HUES6 (cell line): ENCODE measurements at regions not wholly inside any gene's neighbourhood (a gene's known extent, or its start where the extent isn't known, plus 50 kb on each side); places are given as distances from the start of the nearest gene placed in this dataset.

Experiments
- H3K27ac ChIP-seq: 2 replicates; pipeline ENCODE4 v1.7.0; 2013; ENCODE audit warnings: low read depth, mild to moderate bottlenecking, low read length, inconsistent platforms
- H3K27me3 ChIP-seq: 2 replicates; pipeline ENCODE4 v1.6.1; 2013; ENCODE audit warnings: low read length; ENCODE audit not compliant: control insufficient read depth, insufficient read depth
- H3K36me3 ChIP-seq: 2 replicates; pipeline ENCODE4 v1.6.1; 2013; ENCODE audit warnings: low read length; ENCODE audit not compliant: control insufficient read depth, insufficient read depth
- H3K4me1 ChIP-seq: 2 replicates; pipeline ENCODE4 v1.6.1; 2013; ENCODE audit warnings: low read length; ENCODE audit not compliant: control insufficient read depth, insufficient read depth
- H3K4me3 ChIP-seq: 2 replicates; pipeline ENCODE4 v1.5.1; 2013; ENCODE audit warnings: low read depth, low read length
- H3K9ac ChIP-seq: one replicate; pipeline ENCODE4 v1.6.1; 2013; ENCODE audit warnings: mild to moderate bottlenecking, low read length
- H3K9me3 ChIP-seq: 2 replicates; pipeline ENCODE4 v1.6.1; 2013; ENCODE audit warnings: low read depth, low read length; ENCODE audit not compliant: control insufficient read depth, insufficient read depth

GRCh38 chr4:144463896-144464295, 182.1 kb upstream of the HHIP start:
- Histone ChIP-seq H3K4me1 (no peaks in the 10 kb centered on the region), H3K27ac (no peak overlapping the region), H3K9me3 (no peaks in the 10 kb centered on the region), H3K9ac (no peak overlapping the region), H3K4me3 (no peak overlapping the region), H3K36me3 (no peaks in the 10 kb centered on the region), H3K27me3 (no peaks in the 10 kb centered on the region)

- Histone ChIP-seq H3K4me1 (no peaks in the 10 kb centered on the region), H3K27ac (no peak overlapping the region), H3K9me3 (no peaks in the 10 kb centered on the region), H3K27me3 (no peaks in the 10 kb centered on the region), H3K4me3 (no peak overlapping the region), H3K36me3 (no peaks in the 10 kb centered on the region), H3K9ac (no peak overlapping the region)
Observed at GRCh38 chr4:144465546-144465945, 180.4 kb upstream of the HHIP start.

- no peak overlapping the region for H3K4me3 ChIP-seq
- H3K27ac ChIP-seq: no peak overlapping the region
- H3K9ac ChIP-seq: no peak overlapping the region
- no peaks in the 10 kb centered on the region for H3K36me3 ChIP-seq
- peaks cover 3% of the 10 kb centered on the region; the same call in 1 of the 2 replicates for H3K9me3 ChIP-seq
- no peaks in the 10 kb centered on the region for H3K27me3 ChIP-seq
- H3K4me1 ChIP-seq: no peaks in the 10 kb centered on the region
Observed at GRCh38 chr4:144480068-144480467, 165.9 kb upstream of the HHIP start.

GRCh38 chr4:144489831-144490230, 156.1 kb upstream of the HHIP start:
- Histone ChIP-seq H3K27me3 (no peaks in the 10 kb centered on the region), H3K9me3 (no peaks in the 10 kb centered on the region), H3K4me3 (no peak overlapping the region), H3K36me3 (no peaks in the 10 kb centered on the region), H3K4me1 (no peaks in the 10 kb centered on the region), H3K27ac (no peak overlapping the region), H3K9ac (no peak overlapping the region)

GRCh38 chr4:144494280-144494679, 151.7 kb upstream of the HHIP start:
- no peak overlapping the region for H3K4me3 ChIP-seq
- H3K4me1 ChIP-seq: no peaks in the 10 kb centered on the region
- H3K27me3 ChIP-seq: no peaks in the 10 kb centered on the region
- H3K27ac ChIP-seq: no peak overlapping the region
- H3K9me3 ChIP-seq: no peaks in the 10 kb centered on the region
- H3K9ac ChIP-seq: no peak overlapping the region
- H3K36me3 ChIP-seq: no peaks in the 10 kb centered on the region

- Histone ChIP-seq H3K4me3 (no peak overlapping the region), H3K9me3 (no peaks in the 10 kb centered on the region; the same call in 1 of the 2 replicates), H3K36me3 (no peaks in the 10 kb centered on the region), H3K27ac (no peak overlapping the region), H3K27me3 (no peaks in the 10 kb centered on the region), H3K9ac (no peak overlapping the region), H3K4me1 (no peaks in the 10 kb centered on the region)
Observed at GRCh38 chr4:144495944-144496343, 150.0 kb upstream of the HHIP start.

GRCh38 chr4:144499777-144500176, 146.2 kb upstream of the HHIP start:
- Histone ChIP-seq H3K4me1 (no peaks in the 10 kb centered on the region), H3K9me3 (no peaks in the 10 kb centered on the region; the same call in 1 of the 2 replicates), H3K9ac (no peak overlapping the region), H3K27ac (no peak overlapping the region), H3K36me3 (no peaks in the 10 kb centered on the region), H3K27me3 (no peaks in the 10 kb centered on the region), H3K4me3 (no peak overlapping the region)

- Histone ChIP-seq H3K9me3 (no peaks in the 10 kb centered on the region; the same call in 1 of the 2 replicates), H3K27ac (no peak overlapping the region), H3K4me3 (no peak overlapping the region), H3K9ac (no peak overlapping the region), H3K4me1 (no peaks in the 10 kb centered on the region), H3K36me3 (no peaks in the 10 kb centered on the region), H3K27me3 (no peaks in the 10 kb centered on the region)
Observed at GRCh38 chr4:144501231-144501780, 144.7 kb upstream of the HHIP start.

- Histone ChIP-seq H3K4me1 (0 out of 2 replicates have a peak, but pooled peaks cover 5% of the 10 kb centered on the region), H3K4me3 (no peak overlapping the region), H3K27me3 (no peaks in the 10 kb centered on the region), H3K36me3 (no peaks in the 10 kb centered on the region), H3K27ac (no peak overlapping the region), H3K9ac (no peak overlapping the region), H3K9me3 (no peaks in the 10 kb centered on the region; the same call in 1 of the 2 replicates)
Observed at GRCh38 chr4:144504883-144505282, 141.1 kb upstream of the HHIP start.

- Histone ChIP-seq H3K4me1 (0 out of 2 replicates have a peak, but pooled peaks cover 5% of the 10 kb centered on the region), H3K9ac (no peak overlapping the region), H3K27ac (no peak overlapping the region), H3K36me3 (no peaks in the 10 kb centered on the region), H3K27me3 (no peaks in the 10 kb centered on the region), H3K9me3 (no peaks in the 10 kb centered on the region), H3K4me3 (no peak overlapping the region)
Observed at GRCh38 chr4:144507311-144508101, 138.4 kb upstream of the HHIP start.
